WTC11 (cell line): ENCODE measurements at regions not wholly inside any gene's neighbourhood (a gene's known extent, or its start where the extent isn't known, plus 50 kb on each side); places are given as distances from the start of the nearest gene placed in this dataset.

Experiments
- ATAC-seq: fragments of 200-7000 bp; cut with Tn5 transposase; 2 replicates; pipeline ENCODE4 v1.10.0; 2021; ENCODE audit warnings: mild to moderate bottlenecking, moderate library complexity
- CTCF ChIA-PET: fragments of 300-600 bp; sonication (Branson Sonifier 250); formaldehyde crosslinking; loops from one replicate; lab custom pipeline; 2021; ENCODE audit warnings: antibody characterized with exemption; lab: Charles Lee
- POLR2A ChIA-PET: fragments of 350-600 bp; sonication (Branson Sonifier 250); formaldehyde crosslinking; loops from one replicate; lab custom pipeline; 2021; ENCODE audit warnings: antibody characterized with exemption; lab: Charles Lee
- DNase-seq: peaks from one replicate; pipeline ENCODE4 v3.0.0; 2021; ENCODE audit warnings: low spot score
- H3K27ac Mint-ChIP-seq: 2 replicates; pipeline ENCODE4 v1.8.0; 2021; ENCODE audit warnings: mixed read lengths
- H3K27me3 Mint-ChIP-seq: 2 replicates; pipeline ENCODE4 v1.8.0; 2021; ENCODE audit warnings: low read depth, mild to moderate bottlenecking, moderate library complexity, mixed read lengths
- H3K36me3 Mint-ChIP-seq: 2 replicates; pipeline ENCODE4 v1.8.0; 2021; ENCODE audit warnings: mixed read lengths
- H3K4me1 Mint-ChIP-seq: 2 replicates; pipeline ENCODE4 v1.8.0; 2022; ENCODE audit warnings: mixed read lengths
- H3K4me3 Mint-ChIP-seq: 2 replicates; pipeline ENCODE4 v1.8.0; 2021; ENCODE audit warnings: mild to moderate bottlenecking, moderate library complexity, mixed read lengths
- H3K9me3 Mint-ChIP-seq: 2 replicates; pipeline ENCODE4 v1.8.0; 2021; ENCODE audit warnings: mixed read lengths
- AR ChIP-seq: fragments of 250-450 bp; sonication (Bioruptor Pico); IDR thresholded peaks from 2 replicates; pipeline ENCODE4 v1.9.0; 2021; ENCODE audit warnings: mild to moderate bottlenecking
- ATF6 ChIP-seq: sonication (generic); formaldehyde crosslinking; IDR thresholded peaks from 2 replicates; pipeline ENCODE4 v1.8.1; 2023; ENCODE audit warnings: mild to moderate bottlenecking, missing genetic modification reagents
- ESRRA ChIP-seq: sonication (generic); formaldehyde crosslinking; IDR thresholded peaks from 2 replicates; pipeline ENCODE4 v1.8.1; 2022; ENCODE audit warnings: mild to moderate bottlenecking, missing genetic modification reagents, borderline replicate concordance
- FOXK1 ChIP-seq: sonication (generic); formaldehyde crosslinking; IDR thresholded peaks from 2 replicates; pipeline ENCODE4 v1.8.0; 2022; ENCODE audit warnings: mild to moderate bottlenecking, moderate library complexity, missing genetic modification reagents
- IRF2 ChIP-seq: sonication (generic); formaldehyde crosslinking; IDR thresholded peaks from 2 replicates; pipeline ENCODE4 v1.8.0; 2022; ENCODE audit warnings: low read depth, missing genetic modification reagents, borderline replicate concordance
- PRDM15 ChIP-seq: sonication (generic); formaldehyde crosslinking; IDR thresholded peaks from 2 replicates; pipeline ENCODE4 v1.8.0; 2022; ENCODE audit warnings: missing genetic modification reagents
- TCF7 ChIP-seq: sonication (generic); formaldehyde crosslinking; IDR thresholded peaks from 2 replicates; pipeline ENCODE4 v1.8.0; 2022; ENCODE audit warnings: mild to moderate bottlenecking, low read depth, missing genetic modification reagents, moderate library complexity
- ZBTB21 ChIP-seq: sonication (generic); formaldehyde crosslinking; IDR thresholded peaks from 2 replicates; pipeline ENCODE4 v1.8.1; 2023; ENCODE audit warnings: mild to moderate bottlenecking, missing genetic modification reagents, borderline replicate concordance
- ZNF138 ChIP-seq: sonication (generic); formaldehyde crosslinking; conservative IDR thresholded peaks from 2 replicates; pipeline ENCODE4 v1.8.1; 2022; ENCODE audit warnings: mild to moderate bottlenecking, moderate library complexity, missing genetic modification reagents
- ZNF317 ChIP-seq: sonication (generic); formaldehyde crosslinking; IDR thresholded peaks from 2 replicates; pipeline ENCODE4 v1.8.1; 2023; ENCODE audit warnings: low read depth, mild to moderate bottlenecking, moderate library complexity, missing genetic modification reagents, borderline replicate concordance
- ZNF532 ChIP-seq: fragments of 250-450 bp; sonication (Bioruptor Pico); IDR thresholded peaks from 2 replicates; pipeline ENCODE4 v1.9.0; 2021; ENCODE audit warnings: mild to moderate bottlenecking, borderline replicate concordance

- TF ChIP-seq ATF6 (CRISPR knock-in tag): no peak
- TF ChIP-seq ZNF317: no peak
- TF ChIP-seq FOXK1 (CRISPR knock-in tag): no peak
- no peak for TF ChIP-seq ZNF532
- TF ChIP-seq, all 79 proteins: peak for 0
Measured at GRCh38 chr17:54771409-54771915, 129.2 kb upstream of the TOM1L1 start (continued).

- CTCF ChIA-PET: no interaction called here
- Mint-ChIP-seq H3K4me3 (no peak overlapping the region), H3K4me1 (0 out of 2 replicates have a peak, but pooled peaks cover 5% of the 10 kb centered on the region), H3K36me3 (peaks cover 23% of the 10 kb centered on the region), H3K27me3 (no peaks in the 10 kb centered on the region; the same call in 1 of the 2 replicates)
- ATAC-seq: no peak
- TF ChIP-seq PRDM15 (no peak), FOXK1 (CRISPR knock-in tag) (no peak), AR (CRISPR knock-in tag) (no peak), ZBTB21 (no peak), IRF2 (CRISPR knock-in tag) (no peak), ZNF138 (CRISPR knock-in tag) (no peak), TCF7 (CRISPR knock-in tag) (no peak), ESRRA (CRISPR knock-in tag) (no peak)
- TF ChIP-seq, all 79 proteins: peak for 0
- no peak for DNase-seq
- Mint-ChIP-seq H3K9me3 (peaks cover 54% of the 10 kb centered on the region), H3K27ac (no peak overlapping the region)
- POLR2A ChIA-PET: no interaction called here
Measured at GRCh38 chr17:54780238-54780637, 120.4 kb upstream of the TOM1L1 start.
